Cardiac muscle cell (in vitro differentiated cells and primary cell): ENCODE measurements at regions not wholly inside any gene's neighbourhood (a gene's known extent, or its start where the extent isn't known, plus 50 kb on each side); places are given as distances from the start of the nearest gene placed in this dataset.

Experiments
- DNase-seq, 2 donors: peaks; one replicate each; pipeline versions ENCODE4 v3.0.0 to v3.0.0-alpha.2; 2010 to 2017; ENCODE audit warnings: low read depth in 1 of 2, low spot score in 1 of 2
- H3K27ac ChIP-seq: fragments of 200-600 bp; sonication (generic); 2 replicates; pipeline ENCODE4 v1.5.1; 2016
- H3K27me3 ChIP-seq: fragments of 200-600 bp; sonication (generic); 2 replicates; pipeline ENCODE4 v1.6.0; 2016; ENCODE audit warnings: control low read depth
- H3K36me3 ChIP-seq: fragments of 200-600 bp; sonication (generic); 2 replicates; pipeline ENCODE4 v1.5.1; 2016; ENCODE audit warnings: control low read depth
- H3K4me1 ChIP-seq: fragments of 200-600 bp; sonication (generic); 2 replicates; pipeline ENCODE4 v1.8.1; 2017; ENCODE audit warnings: low read depth, mild to moderate bottlenecking, mixed run types
- H3K4me3 ChIP-seq: fragments of 200-600 bp; sonication (generic); 2 replicates; pipeline ENCODE4 v1.5.1; 2016; ENCODE audit warnings: mild to moderate bottlenecking
- H3K9me3 ChIP-seq: fragments of 200-600 bp; sonication (generic); 2 replicates; pipeline ENCODE4 v1.5.1; 2017; ENCODE audit warnings: low read depth, mild to moderate bottlenecking, control low read depth
- TF ChIP-seq, protein P1 (sequence below): IDR thresholded peaks from 2 replicates; pipeline ENCODE4 v1.5.1; 2012; ENCODE audit warnings: low read depth, mild to moderate bottlenecking, low read length

DNA sequence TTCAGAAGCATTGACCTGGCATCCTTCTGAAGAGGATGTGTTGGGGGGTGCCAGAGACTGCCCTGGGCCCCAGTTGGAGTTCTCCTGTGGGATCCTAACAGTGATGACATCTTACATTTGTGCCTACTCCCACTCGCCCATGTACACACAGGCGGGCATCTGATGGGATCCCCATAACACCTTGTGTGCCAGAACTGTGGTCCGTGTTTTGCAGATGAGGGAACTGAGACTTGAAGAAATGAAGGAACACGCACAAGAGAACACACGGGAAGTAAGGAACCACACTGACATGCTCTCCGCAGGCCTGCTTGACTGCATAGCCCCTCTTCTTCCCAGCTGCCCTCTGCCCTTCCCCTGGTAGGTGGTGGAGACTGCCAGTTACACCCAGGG, 255.3 kb downstream of the MYCN start:
- Histone ChIP-seq H3K4me1 (no peaks in the 10 kb centered on the region), H3K36me3 (no peaks in the 10 kb centered on the region), H3K9me3 (no peaks in the 10 kb centered on the region), H3K27me3 (peaks cover under 1% of the 10 kb centered on the region), H3K4me3 (no peak overlapping the region), H3K27ac (no peak overlapping the region)
- no peak for DNase-seq
- TF ChIP-seq, protein P1, sequence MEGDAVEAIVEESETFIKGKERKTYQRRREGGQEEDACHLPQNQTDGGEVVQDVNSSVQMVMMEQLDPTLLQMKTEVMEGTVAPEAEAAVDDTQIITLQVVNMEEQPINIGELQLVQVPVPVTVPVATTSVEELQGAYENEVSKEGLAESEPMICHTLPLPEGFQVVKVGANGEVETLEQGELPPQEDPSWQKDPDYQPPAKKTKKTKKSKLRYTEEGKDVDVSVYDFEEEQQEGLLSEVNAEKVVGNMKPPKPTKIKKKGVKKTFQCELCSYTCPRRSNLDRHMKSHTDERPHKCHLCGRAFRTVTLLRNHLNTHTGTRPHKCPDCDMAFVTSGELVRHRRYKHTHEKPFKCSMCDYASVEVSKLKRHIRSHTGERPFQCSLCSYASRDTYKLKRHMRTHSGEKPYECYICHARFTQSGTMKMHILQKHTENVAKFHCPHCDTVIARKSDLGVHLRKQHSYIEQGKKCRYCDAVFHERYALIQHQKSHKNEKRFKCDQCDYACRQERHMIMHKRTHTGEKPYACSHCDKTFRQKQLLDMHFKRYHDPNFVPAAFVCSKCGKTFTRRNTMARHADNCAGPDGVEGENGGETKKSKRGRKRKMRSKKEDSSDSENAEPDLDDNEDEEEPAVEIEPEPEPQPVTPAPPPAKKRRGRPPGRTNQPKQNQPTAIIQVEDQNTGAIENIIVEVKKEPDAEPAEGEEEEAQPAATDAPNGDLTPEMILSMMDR: no peak

DNA sequence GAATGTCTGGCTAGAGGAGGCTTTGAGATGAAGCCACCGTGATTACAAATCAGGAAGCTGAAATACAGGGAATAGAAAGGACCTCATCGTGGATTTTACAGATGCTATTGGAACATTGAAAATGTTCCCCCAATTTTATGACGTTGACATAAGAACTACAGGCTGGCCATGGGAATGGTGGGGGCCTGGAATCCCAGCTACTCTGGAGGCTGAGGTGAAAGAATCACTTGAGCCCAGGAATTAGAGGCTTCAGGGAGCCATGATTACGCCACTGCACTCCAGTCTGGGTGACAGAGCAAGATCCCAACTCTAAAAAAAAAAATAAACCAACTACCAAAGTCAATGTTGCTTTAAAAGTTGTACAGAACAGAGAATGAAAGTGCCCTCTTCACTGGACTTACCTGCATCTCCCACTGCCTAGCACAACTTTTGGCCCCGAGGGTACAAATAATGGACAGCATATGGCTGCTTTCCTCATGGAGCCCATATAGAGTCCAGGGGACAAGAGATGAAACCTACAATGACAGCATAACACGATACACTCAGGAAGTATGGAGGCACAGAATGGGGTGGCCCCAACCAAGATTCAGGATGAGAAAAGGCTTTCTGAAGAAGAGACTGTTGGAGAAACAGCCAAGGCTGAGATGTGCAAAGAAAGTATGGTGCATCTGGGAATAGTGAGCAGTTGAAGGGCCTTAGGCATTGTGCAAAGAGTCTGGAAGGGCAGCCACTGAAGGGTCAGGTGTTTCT, 254.8 kb downstream of the MYCN start:
- no peaks in the 10 kb centered on the region for H3K4me1 ChIP-seq
- no peak for DNase-seq
- no peaks in the 10 kb centered on the region for H3K36me3 ChIP-seq
- no peak overlapping the region for H3K4me3 ChIP-seq
- no peaks in the 10 kb centered on the region for H3K9me3 ChIP-seq
- H3K27ac ChIP-seq: no peak overlapping the region
- peaks cover 2% of the 10 kb centered on the region for H3K27me3 ChIP-seq
- TF ChIP-seq, protein P1: no peak

DNA sequence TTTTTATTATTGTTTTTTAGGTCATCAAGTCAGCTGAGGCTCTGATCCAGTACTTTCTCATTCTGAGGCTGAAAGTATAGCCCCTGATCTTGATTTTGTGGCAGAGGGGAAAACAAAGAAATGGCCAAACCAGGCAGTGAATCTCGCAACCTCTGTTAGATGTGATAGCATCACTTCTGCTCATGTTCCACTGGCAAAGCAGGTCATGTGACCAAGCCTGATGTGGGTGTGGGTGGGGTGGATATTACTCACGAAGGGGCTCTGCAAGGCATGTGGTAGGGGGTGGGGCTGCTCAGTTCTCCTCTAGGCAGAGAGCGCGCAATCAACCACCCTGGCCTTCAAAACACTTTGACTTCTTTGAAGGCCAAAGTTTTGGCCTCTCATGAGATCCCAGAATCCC, 254.2 kb downstream of the MYCN start:
- H3K27ac ChIP-seq: no peak overlapping the region
- peaks cover 2% of the 10 kb centered on the region for H3K27me3 ChIP-seq
- no peak for DNase-seq
- H3K9me3 ChIP-seq: no peaks in the 10 kb centered on the region
- no peaks in the 10 kb centered on the region for H3K36me3 ChIP-seq
- no peak overlapping the region for H3K4me3 ChIP-seq
- H3K4me1 ChIP-seq: no peaks in the 10 kb centered on the region
- TF ChIP-seq, protein P1: no peak

DNA sequence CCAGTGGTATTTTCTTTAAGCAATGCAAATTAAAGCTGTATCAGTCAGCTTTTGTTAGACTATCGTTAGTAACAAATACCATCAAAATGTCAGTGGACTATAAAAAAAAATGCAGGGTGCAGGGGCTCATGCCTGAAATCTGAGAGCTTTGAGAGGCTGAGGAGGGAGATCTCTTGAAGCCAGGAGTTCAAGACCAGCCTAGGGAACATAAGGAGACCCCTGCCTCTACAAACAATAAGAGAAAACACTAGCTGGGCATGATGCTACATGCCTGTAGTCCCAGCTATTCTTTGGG, 253.7 kb downstream of the MYCN start:
- Histone ChIP-seq H3K27me3 (peaks cover 2% of the 10 kb centered on the region), H3K9me3 (no peaks in the 10 kb centered on the region), H3K4me3 (no peak overlapping the region), H3K4me1 (no peaks in the 10 kb centered on the region), H3K36me3 (no peaks in the 10 kb centered on the region), H3K27ac (no peak overlapping the region)
- TF ChIP-seq, protein P1: no peak
- no peak for DNase-seq

DNA sequence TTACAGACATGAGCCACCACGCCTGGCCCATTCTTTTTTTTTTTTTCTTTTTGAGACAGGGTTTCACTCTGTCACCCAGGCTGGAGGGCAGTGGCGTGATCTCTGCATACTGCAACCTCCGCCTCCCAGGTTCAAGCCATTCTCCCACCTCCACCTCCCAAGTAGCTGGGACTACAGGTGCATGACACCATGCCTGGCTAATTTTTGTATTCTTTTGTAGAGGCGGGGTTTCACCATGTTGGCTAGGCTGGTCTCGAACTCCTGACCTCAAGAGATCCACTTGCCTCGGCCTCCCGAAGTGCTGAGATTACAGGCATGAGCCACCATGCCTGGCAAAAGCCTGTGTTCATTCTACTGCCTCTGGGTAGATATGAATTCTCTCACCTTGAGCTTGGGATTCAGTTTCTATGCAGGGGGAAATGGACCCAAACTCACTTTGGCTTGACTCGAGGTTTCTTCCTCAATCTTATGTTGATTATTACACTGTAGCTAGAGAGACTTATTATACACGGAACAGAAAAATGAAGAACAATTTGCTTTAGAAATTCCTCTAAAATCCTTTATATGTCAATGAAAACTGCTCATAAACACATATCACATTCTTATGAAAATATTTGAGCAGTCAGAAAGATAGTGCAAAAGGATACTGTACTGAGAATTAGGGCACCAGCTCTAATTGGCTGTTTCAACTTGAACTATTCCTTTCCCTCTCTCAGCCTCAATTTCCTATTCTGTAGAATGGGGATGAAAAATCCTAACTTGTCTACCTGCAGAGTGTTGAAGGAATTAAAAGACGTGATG, 252.3 kb downstream of the MYCN start:
- Histone ChIP-seq H3K9me3 (no peaks in the 10 kb centered on the region), H3K27ac (no peak overlapping the region), H3K4me1 (no peaks in the 10 kb centered on the region), H3K27me3 (peaks cover 2% of the 10 kb centered on the region), H3K4me3 (no peak overlapping the region), H3K36me3 (no peaks in the 10 kb centered on the region)
- no peak for DNase-seq
- TF ChIP-seq, protein P1: no peak
